ENCODE measurements at regions not wholly inside any gene's neighbourhood (a gene's known extent, or its start where the extent isn't known, plus 50 kb on each side); places are given as distances from the start of the nearest gene placed in this dataset.
"Not testable (repeated sequence)": the region's sequence is repeated elsewhere in the genome, so short reads cannot be mapped to it uniquely, and the experiment has no call there.

DNA sequence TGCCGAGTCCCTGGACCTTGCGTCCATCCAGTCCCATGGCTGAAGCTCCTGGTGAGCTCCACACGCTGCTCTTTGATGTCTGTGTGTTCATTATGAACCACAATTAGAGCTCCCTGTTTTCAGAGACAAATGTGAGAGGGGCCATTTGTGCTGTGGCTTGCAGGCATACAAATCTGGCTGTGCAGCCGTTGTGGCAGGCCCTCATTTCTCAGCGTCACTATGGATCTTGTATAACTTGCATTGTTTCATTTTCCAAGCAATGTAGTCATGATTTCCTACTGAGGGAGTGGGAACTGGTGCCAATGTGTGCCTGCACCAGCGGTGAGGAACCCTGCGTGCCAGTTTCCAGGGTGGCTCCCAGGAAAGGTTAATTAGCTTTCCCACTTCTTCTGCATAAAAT, 542.6 kb downstream of the TMEM114 start:
- DNase-seq, result no peak

DNA sequence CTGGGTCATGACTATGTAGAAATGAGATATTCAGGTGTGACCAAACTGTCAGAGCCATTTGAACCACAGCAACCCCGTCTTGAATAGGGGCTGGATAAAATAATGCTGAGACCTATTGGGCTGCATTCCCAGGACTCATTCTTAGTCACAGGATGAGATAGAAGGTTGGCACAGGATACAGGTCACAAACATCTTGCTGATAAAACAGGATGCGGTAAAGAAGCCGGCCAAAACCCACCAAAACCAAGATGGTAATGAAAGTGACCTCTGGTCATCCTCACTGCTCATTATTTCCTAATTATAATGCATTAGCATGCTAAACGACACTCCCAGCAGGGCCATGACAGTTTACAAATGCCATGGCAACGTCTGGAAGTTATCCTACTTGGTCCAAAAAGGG, 545.5 kb downstream of the TMEM114 start:
- no peak for DNase-seq

DNA sequence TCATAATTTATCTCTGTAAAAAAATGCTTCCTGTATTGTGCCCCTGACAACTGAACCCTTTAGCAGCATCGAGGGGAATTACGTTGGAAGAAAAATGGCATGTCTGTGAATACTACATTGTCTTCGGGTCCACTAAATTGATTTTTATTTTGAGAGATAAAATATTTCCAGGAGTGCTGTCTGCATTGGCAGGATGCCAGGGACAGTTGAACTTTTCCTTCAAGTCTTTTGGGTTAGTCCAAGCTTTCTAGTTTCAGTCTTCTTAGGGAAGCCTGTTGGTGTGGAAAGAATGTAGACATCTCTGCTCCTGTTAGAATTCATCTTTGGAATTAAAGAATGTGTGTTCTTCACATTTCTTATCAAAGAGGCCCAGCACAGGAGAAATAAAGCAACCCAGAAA, 557.9 kb downstream of the TMEM114 start:
- no peak for DNase-seq

DNA sequence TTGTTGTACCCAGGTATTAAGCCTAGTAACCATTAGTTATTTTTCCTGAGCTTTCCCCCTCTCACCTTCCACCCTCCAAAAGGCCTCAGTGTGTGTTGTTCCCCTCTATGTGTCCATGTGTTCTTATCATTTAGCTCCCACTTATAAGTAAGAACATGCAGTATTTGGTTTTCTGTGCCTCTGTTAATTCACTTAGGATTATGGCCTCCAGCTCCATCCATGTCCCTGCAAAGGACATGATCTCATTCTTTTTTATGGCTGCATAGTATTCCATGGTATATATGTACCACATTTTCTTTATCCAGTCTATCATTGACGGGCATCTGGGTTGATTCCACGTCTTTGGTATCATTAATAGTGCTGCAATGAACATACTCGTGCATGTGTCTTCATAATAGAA, 560.3 kb downstream of the TMEM114 start:
- not testable (repeated sequence) for DNase-seq

DNA sequence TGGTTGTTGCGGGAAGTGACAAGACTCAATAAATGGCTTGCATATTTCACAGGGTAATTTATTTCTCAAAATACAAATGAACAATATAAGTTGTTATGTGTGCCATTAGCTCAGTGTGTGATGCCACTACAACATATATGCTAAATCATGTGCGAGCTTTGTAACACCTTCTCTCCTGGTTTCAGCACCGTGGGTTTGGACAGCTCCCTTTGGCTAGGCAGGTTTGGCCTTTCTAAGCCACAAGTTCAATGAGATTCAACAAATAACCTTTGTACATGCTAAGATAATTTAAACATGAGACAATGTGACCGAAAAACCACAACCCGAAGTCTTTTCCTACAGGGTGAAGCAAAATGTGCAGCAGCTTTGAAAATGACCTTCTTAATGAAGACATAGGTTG, 563.9 kb downstream of the TMEM114 start:
- DNase-seq, result no peak

DNA sequence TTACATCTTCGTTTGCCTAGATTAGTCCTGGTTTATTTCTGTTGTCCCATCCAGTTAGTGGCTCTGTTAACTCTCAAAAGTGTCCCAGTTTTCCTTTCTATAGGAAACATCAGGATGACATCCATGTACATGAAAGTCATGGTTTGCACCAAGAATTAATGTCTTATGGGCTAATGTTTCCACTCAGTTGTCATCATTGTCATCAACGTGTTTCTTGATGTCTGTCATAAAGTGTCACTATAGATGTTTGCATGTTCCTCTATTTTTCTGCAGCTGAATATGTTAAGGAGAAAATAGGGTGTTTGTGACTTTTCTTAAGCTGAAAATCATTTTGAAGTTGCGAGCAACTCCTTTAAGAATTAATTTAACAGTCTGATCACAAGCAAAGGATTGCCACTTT, 567.0 kb downstream of the TMEM114 start:
- no peak for DNase-seq

DNA sequence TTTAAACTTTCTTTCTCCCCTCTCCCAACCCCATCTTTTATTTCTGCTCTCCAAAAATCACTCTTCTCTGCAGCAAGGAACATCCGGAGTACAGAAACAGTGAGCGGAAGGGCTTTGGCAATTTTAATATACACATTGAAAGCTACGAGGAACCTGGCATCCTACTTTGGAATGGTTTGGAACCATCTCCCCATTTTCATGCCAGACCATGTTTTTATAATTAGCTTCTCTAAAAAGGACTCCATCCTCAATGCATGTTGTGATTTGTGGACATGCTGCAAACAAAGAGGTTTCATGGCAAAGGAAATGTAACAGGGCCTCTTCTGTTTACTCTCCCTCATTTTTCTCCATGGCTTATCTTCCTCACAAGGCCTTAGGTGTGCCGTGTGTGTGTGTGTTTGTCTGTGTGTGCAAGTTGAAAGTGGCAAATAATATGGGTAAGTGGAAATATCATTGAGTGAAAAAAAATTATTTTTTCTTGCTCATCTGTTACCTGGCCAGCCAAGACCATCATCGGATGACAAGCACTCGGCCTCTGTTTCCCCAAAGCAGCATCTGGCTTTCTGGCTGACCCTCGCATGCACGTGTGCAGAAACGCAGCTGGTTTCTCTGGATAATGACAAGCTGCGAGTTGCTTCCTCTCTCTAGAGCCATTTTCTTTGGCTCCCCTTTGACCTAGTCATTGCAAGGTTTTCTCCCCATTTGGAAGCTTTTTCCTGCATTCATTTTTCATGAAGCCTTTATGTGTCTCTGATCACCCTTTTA, 585.0 kb downstream of the TMEM114 start:
- no peak for DNase-seq

DNA sequence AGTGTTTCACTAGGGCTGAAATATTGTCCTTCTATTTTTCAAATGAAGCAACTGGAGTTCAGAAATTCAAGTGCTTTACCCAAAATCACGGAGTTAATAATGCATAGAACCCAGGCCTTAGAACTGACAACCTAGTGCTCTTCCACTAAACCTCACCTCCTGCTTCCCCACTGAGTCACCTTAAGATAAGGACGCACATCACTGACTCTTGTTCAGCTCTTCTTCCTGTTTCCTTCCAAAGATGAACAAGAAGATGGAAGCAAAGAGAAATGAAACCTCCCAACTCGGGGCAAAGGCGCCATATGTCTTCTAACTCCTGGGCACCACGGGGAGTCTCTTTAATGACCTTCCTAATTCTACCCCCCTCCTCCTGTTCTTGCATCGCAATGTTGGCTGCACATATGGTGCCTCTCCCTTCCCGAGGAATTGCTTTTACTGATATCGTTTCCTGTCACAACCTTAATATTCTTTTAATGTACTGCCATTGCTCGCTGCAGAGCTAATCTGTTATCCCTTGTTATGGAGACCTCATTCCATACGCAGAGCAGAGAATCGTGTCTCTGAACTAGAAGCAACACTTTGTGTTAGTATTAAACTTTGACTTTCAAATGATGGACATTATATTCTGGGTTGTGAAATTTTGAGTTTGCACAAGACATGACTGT, 591.4 kb downstream of the TMEM114 start:
- no peak for DNase-seq

DNA sequence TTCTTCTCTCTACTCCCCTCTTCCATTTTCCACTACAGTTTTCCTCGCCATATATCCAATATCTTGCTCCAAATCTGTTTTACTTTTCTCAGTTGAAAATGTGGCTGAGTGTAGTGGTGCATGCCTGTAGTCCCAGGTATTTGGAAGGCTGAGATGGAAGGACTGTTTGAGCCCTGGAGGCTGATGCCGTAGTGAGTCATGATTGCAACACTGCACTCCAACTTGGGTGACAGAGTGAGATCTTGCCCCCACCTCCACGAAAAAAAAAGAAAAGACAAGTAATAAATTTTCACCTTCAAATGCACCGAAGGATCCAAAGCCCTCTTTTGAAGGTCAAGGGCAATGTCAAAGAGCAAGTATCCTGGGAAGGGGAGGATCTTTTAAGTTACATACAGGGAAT, 592.3 kb downstream of the TMEM114 start:
- no peak for DNase-seq

DNA sequence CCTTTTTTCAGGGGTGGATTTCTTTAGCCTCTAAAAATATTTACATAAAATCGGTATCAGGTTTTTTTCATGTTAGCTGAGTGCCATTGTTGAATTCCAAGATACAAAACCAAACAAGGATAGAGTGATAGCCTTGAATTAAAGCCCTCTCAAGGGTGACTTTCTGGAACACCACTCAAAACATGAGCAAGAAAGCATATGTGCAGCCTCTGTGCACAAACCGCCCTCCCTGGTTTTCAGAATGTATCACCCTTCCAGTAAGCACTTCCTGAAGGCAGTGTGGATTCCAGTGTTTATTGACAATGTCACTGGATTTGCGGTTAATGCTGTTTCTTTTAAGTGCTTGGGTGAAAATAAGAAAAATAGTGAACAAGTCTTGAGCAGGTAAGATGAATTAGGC, 597.7 kb downstream of the TMEM114 start:
- no peak for DNase-seq

DNA sequence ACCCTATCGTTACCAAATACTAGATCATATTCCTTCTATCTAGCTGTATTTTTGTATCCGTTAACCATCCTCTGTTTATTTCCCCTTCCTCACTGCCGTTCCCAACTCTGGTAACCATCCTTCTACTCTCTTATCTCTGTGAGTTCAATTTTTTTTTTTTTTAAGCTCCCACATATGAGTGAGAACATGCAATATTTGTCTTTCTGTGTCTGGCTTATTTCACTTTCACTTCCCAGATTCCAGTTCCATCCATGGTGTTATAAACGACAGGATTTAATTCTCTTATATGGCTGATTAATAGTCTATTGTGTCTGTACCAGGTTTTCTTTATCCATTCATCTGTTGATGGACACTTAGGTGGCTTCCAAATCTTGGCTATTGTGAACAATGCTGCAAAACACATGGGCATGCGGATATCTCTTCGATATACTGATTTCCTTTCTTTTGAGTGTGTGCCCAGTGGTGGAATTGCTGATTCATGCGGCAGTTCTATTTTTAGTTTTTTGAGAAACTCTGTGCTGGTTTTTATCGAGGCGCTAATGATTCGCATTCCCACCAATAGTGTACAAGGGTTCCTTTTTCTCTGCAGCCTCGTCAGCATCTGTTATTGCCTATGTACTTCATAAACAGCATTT, 599.6 kb downstream of the TMEM114 start:
- DNase-seq, result no peak

DNA sequence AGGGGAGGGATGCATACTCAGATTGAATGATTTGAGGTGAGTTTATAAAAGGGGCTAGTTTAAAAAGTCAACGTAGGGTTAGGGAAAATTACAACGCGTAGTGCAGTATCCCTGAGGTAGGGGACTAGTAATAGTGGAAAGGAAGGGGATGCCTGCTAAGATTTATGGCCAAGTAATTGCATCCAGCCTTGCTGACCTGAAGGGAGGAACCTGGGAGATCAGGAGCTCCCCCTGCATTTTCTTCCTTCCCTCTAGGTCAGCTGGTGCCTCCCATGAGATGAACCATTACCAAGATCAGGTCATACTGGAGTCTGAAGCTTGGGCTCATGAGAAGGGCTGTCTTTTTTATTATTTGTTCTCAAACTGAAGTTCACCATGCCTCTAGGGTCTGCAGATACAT, 606.6 kb downstream of the TMEM114 start:
- DNase-seq, result no peak

DNA sequence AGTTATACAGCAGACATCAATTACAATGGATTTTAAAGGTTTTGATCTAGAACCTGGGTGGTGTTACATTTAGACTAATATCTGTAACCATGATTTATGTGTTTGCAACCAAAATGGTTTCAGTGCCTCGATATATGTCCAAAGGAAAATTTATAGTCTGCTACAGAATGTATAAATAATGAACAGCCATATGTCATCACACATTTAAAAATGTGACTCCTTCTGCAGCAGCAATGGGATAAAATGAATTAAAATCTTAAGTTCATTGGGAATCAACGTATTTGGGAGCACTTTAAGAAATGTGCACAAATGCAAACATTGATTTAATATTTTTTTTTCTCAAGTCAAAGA, 610.2 kb downstream of the TMEM114 start:
- DNase-seq, result no peak

DNA sequence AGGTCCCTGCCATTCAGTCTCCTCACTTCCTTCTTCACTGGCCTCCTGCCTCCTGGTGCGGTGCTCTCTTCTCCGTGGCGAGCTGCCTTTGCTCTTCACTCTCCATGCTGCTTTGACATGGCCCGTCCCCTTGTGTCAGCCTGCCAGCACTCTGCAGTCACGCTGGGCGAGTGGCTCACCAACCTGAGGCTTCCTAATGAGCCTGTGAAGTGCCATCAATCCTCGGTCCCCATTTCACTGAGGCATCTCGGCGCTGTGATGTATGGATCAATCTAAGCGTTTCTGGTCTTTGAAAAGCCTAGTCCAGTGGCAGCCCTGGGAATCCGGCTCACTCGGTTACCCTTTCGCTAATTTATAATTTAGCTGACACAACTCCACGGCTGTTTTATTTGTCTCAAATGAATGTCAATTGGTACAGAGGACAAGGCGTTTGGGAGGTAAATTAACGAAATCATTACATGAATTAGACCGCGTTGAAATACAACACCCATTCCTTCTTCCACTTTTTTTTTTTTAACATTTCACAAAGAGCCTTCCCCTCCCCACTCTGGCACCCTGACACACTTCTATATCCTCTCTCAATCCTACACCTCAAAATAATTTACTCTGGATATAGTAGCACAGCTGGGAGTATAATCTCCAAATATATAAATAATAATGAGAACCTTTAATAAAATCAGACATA, 610.7 kb downstream of the TMEM114 start:
- no peak for DNase-seq

DNA sequence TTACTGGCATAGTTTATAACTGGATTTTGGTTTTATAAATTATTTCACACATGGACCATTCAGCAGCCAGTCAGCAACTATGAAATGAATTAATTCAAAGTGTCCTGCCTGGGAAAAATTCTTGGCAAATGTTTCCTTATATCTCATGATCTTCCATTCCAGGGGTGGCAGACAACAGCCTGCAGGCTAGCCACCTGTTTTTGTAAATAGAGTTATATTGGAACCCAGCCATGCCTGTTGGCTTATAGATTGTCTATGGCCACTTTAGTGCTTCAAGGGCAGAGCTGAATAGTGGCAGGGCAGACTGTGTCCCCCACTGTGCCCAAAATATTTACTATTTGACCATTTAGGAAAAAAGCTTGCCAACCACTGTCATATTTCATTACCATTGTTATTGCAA, 613.7 kb downstream of the TMEM114 start:
- no peak for DNase-seq

DNA sequence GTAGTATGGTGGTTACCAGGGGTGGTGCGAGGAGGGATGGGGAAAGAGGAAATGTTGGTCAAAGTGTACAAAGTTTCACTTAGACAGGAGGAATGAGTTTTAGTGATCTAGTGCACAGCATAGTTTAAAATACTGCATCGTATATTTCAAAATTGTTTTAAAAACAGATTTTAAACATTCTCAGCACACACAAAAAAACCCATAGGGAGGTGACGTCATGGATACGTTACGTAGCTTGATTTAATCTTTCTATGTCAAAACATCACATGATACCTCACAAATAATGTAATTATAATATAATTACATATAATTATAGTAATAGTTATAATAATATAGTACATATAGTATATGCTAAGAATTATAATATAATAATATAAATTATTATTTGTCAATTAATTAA, 614.2 kb downstream of the TMEM114 start:
- no peak for DNase-seq

DNA sequence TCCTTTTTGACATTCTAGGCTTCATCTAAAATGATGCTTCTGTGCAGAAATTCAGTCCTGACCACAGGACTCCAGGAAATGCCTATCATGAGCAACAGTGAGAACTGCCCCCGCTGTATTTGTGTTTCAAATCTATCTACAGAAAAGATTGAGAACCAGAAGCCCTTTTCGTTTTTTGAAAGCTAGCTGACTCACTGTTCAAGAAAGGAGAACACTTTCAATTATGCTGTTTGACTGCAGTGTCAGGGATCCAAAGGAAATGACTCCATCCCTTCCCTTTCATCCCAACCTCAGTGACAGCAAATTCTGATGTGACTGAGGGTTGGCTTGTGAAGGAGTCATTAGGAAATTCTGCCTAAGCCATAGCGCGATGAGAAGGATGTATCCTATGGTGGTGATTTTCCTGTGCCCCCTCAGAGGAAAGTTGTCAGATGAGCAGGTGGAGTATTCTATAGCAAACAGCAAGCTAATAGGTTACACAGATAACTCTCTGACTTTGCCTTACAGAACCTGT, 622.3 kb downstream of the TMEM114 start:
- DNase-seq, result no peak

DNA sequence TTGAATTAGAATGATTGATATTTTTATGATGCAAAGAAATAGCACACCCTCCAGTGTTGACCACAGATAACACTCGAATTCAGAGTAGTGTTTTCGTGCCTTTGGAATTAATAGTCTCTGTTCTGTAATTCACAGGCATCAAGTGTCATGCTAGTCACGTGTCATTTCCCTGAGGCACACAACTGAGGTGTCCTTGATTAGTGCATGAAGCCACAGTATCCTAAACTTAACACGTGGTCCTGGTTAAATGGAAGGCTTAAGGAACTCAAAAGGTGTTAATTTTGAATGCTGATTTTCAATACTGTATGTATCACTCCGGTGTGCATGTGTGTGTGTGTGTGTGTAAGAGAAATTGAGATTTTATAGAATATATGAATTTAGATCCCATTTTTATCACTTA, 625.6 kb downstream of the TMEM114 start:
- no peak for DNase-seq

DNA sequence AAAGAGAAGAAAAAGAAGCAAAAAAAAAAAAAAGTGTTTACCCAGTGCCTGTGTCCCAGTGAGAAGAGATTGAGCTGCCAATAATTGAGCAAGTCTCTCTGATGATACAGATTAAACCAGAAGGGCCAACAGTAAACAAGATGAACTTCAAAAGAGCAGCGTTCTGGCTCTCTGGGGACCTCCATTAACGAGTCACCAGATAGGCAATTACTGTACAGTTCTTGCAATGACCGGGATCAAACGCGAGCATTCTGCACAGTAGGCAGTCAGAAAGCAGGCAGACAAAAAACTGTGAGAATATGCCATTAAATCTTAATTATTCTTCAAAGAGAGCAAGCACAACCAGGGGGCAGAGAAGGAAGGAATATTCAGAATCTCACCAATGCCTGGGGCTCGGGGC, 626.1 kb downstream of the TMEM114 start:
- DNase-seq, result no peak

DNA sequence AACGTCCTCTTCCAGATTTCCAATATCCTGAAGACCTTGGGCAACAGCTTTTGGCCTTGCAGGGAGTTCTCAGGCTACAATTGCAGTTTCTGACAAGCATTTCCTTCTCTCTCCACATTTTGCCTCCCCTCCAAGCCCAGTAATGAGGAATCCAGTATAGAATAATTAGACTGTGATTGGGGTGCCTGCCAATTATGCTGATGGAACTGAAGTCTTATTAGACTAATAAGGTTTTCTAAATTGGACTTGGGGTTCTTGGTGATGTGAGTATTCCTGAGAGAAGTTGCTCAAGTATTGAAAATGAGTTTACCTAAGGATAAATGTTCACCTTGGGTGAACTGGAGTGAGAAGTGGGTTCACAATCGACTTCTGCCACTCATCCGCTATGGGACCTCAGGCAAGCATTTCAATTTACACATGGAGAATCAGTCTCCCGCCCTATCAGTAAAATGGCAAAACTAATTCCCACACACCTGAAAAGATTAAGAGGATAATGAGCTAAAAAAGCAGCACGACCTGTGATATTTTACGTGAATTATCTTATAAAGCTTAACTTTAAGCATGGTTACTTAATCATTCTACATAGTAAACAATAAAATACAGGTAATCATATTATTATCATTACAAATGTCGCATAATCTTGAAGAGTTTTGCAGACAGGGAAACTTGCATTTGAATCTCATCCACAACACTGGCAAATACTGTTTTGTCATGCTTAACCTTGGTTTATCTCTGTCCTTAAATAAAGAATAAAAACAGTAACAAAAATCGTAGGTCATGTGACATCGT, 628.0 kb downstream of the TMEM114 start:
- no peak for DNase-seq

DNA sequence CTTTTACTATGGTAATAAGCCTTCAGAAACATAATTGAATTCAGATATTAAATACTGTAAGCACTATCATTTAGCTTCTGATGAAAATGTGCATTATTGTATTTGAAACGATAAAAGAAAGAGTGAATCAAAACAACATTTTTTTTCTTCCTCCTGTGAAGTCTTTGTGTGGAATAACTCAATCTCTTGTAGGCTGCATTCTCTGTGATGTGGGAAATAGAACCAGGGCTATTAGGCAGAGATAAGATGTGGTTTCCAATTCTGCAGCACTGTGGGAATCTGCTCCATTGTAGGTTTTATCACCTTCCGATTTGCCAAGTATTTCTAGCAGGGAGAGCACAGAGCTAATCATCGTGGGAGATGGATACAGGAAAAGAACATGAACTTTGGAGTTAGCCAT, 624.5 kb downstream of the RBFOX1 start:
- DNase-seq, result no peak

DNA sequence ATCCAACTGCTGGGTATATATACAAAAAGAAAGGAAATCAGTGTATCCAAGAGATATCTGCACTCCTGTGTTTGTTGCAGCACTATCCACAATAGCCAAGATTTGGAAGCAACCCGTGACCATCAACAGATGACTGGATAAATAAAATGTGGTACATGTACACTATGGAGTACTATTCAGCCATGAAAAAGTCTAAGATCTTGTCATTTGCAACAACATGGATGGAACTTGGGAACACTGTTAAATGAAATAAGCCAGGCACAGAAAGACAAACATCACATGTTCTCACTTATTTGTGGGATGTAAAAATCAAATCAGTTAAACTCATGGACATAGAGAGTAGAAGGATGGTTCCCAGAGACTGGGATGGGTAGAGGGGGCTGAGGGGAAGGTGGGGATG, 620.7 kb downstream of the RBFOX1 start:
- no peak for DNase-seq

DNA sequence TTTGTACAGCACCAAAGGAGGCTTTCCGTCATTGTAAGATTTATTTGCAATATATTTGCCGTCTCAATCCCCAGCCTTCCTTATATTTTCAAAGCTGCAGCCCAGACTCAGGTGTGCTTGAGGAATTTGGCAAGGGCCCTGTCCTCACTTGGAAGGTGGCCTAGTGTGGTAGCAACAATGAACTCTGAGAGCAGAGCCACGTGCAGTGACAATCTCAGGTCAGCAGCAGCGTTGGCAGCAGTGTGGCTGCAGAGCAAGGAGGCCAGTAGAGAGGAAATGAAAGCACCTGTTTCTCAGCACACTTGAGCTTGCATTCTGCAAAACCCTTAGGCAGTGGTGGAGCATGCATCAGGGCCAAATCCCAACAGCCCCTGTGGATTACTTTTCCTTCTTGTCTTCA, 613.5 kb downstream of the RBFOX1 start:
- no peak for DNase-seq
